GM12878 (cell line): ENCODE measurements at regions not wholly inside any gene's neighbourhood (a gene's known extent, or its start where the extent isn't known, plus 50 kb on each side); places are given as distances from the start of the nearest gene placed in this dataset.

Experiments used
- CTCF ChIP-seq, 3 experiments: IDR thresholded peaks in 2 of 3; conservative IDR thresholded peaks in 1 of 3; 2 replicates each; pipeline ENCODE4 v1.5.1; 2011; ENCODE audit warnings: low read depth in 3 of 3, low read length in 3 of 3, mild to moderate bottlenecking in 3 of 3, control low read depth in 2 of 3, moderate library complexity in 2 of 3, inconsistent platforms in 1 of 3, mixed read lengths in 1 of 3; ENCODE audit not compliant: control insufficient read depth in 2 of 3, insufficient read depth in 1 of 3; ENCODE audit errors: extremely low read depth in 1 of 3
- EZH2 ChIP-seq: IDR thresholded peaks from 2 replicates; pipeline ENCODE4 v1.6.1; 2012; ENCODE audit warnings: low read depth, mild to moderate bottlenecking, control low read depth, inconsistent platforms, low read length, borderline replicate concordance; ENCODE audit not compliant: control insufficient read depth
- FOS ChIP-seq: IDR thresholded peaks from 3 replicates; pipeline ENCODE4 v1.6.1; 2011; ENCODE audit warnings: borderline replicate concordance; ENCODE audit not compliant: insufficient read length; ENCODE audit errors: extremely low read depth
- JUNB ChIP-seq: IDR thresholded peaks from 2 replicates; pipeline ENCODE4 v1.6.1; 2016; ENCODE audit warnings: antibody characterized with exemption, mild to moderate bottlenecking
- MTA3 ChIP-seq: IDR thresholded peaks from 2 replicates; pipeline ENCODE4 v1.6.1; 2012; ENCODE audit warnings: low read length, inconsistent platforms, borderline replicate concordance
- MYB ChIP-seq: fragments of 150-350 bp; IDR thresholded peaks from 2 replicates; pipeline ENCODE4 v1.6.1; 2014; ENCODE audit warnings: mild to moderate bottlenecking, low read depth, low read length, borderline replicate concordance
- PAX5 ChIP-seq: IDR thresholded peaks from 2 replicates; pipeline ENCODE4 v1.6.1; 2011; ENCODE audit warnings: low read depth, low read length, borderline replicate concordance
- POLR2A ChIP-seq: IDR thresholded peaks from 2 replicates; pipeline ENCODE4 v1.6.1; 2011; ENCODE audit warnings: low read depth, mild to moderate bottlenecking, low read length
- RAD51 ChIP-seq: fragments of 450-650 bp; IDR thresholded peaks from 2 replicates; pipeline ENCODE4 v1.6.1; 2016; ENCODE audit warnings: moderate library complexity, mild to moderate bottlenecking, inconsistent platforms
- TARDBP ChIP-seq: IDR thresholded peaks from 2 replicates; pipeline ENCODE4 v1.6.1; 2016; ENCODE audit warnings: borderline replicate concordance
- YY1 ChIP-seq: IDR thresholded peaks from 2 replicates; pipeline ENCODE4 v1.6.1; 2011; ENCODE audit warnings: low read depth, mild to moderate bottlenecking, low read length
- ZBTB33 ChIP-seq: fragments of 450-650 bp; IDR thresholded peaks from 2 replicates; pipeline ENCODE4 v1.6.1; 2017; ENCODE audit warnings: mild to moderate bottlenecking
- ZBTB40 ChIP-seq: fragments of 450-650 bp; IDR thresholded peaks from 2 replicates; pipeline ENCODE4 v1.6.1; 2016; ENCODE audit warnings: mild to moderate bottlenecking, moderate library complexity, borderline replicate concordance

GRCh38 chr20:40775561-40776146 lies 86.6 kb upstream of the MAFB start:
- TF ChIP-seq JUNB = no peak
- no peak for TF ChIP-seq MTA3
- no peak for TF ChIP-seq POLR2A
- TF ChIP-seq YY1 = no peak
- no peak for TF ChIP-seq CTCF (IDR thresholded peaks at IDR 0.05 in 2 of 3, conservative IDR thresholded peaks at IDR 0.05 in 1 of 3; ENCODE audit: control insufficient read depth in 2 of 3, extremely low read depth in 1 of 3, insufficient read depth in 1 of 3, low read depth in 3 of 3, low read length in 3 of 3)
- TF ChIP-seq PAX5 = no peak
- no peak for TF ChIP-seq TARDBP
- TF ChIP-seq ZBTB40 = no peak
- no peak for TF ChIP-seq RAD51
- no peak for TF ChIP-seq ZBTB33
- TF ChIP-seq FOS = no peak
- TF ChIP-seq EZH2 = no peak
- no peak for TF ChIP-seq MYB
